GM23248 (cell line): ENCODE measurements at regions not wholly inside any gene's neighbourhood (a gene's known extent, or its start where the extent isn't known, plus 50 kb on each side); places are given as distances from the start of the nearest gene placed in this dataset.
"Not testable (repeated sequence)": the region's sequence is repeated elsewhere in the genome, so short reads cannot be mapped to it uniquely, and the experiment has no call there.

Experiments
- DNase-seq: peaks from one replicate; pipeline ENCODE4 v3.0.0-alpha.2; 2015
- H2AFZ ChIP-seq: fragments of 200-600 bp; sonication (generic); 2 replicates; pipeline ENCODE4 v1.6.1; 2016; ENCODE audit warnings: antibody characterized with exemption
- H3F3A ChIP-seq: fragments of 200-600 bp; sonication (generic); 2 replicates; pipeline ENCODE4 v1.6.1; 2016; ENCODE audit warnings: mild to moderate bottlenecking, antibody characterized with exemption, mixed run types; ENCODE audit not compliant: insufficient read depth
- H3K27ac ChIP-seq: fragments of 200-600 bp; sonication (generic); 2 replicates; pipeline ENCODE4 v1.5.1; 2016; ENCODE audit warnings: mild to moderate bottlenecking
- H3K27me3 ChIP-seq: fragments of 200-600 bp; sonication (generic); replicated peaks from 2 replicates; pipeline ENCODE4 v1.6.1; 2016; ENCODE audit warnings: mild to moderate bottlenecking; ENCODE audit not compliant: insufficient read depth
- H3K36me3 ChIP-seq: fragments of 200-600 bp; sonication (generic); 2 replicates; pipeline ENCODE4 v1.6.1; 2016; ENCODE audit warnings: low read depth, mild to moderate bottlenecking
- H3K4me1 ChIP-seq: fragments of 200-600 bp; sonication (generic); 2 replicates; pipeline ENCODE4 v1.6.1; 2016; ENCODE audit warnings: mild to moderate bottlenecking; ENCODE audit not compliant: insufficient read depth
- H3K4me2 ChIP-seq: fragments of 200-600 bp; sonication (generic); one replicate; pipeline ENCODE4 v1.6.1; 2016; ENCODE audit warnings: mild to moderate bottlenecking; ENCODE audit not compliant: unreplicated experiment
- H3K4me3 ChIP-seq: fragments of 200-600 bp; sonication (generic); 2 replicates; pipeline ENCODE4 v1.5.1; 2016; ENCODE audit warnings: mild to moderate bottlenecking
- H3K79me2 ChIP-seq: fragments of 200-600 bp; sonication (generic); 2 replicates; pipeline ENCODE4 v1.6.1; 2016; ENCODE audit warnings: mild to moderate bottlenecking; ENCODE audit not compliant: insufficient read depth
- H3K9ac ChIP-seq: fragments of 200-600 bp; sonication (generic); 2 replicates; pipeline ENCODE4 v1.6.1; 2016; ENCODE audit warnings: mild to moderate bottlenecking
- H3K9me2 ChIP-seq: fragments of 200-600 bp; sonication (generic); 2 replicates; pipeline ENCODE4 v1.6.1; 2016; ENCODE audit warnings: mixed run types, mild to moderate bottlenecking, moderate library complexity; ENCODE audit not compliant: insufficient read depth
- H3K9me3 ChIP-seq: fragments of 200-600 bp; sonication (generic); one replicate; pipeline ENCODE4 v1.6.1; 2017; ENCODE audit warnings: low read depth
- H4K20me1 ChIP-seq: fragments of 200-600 bp; sonication (generic); 2 replicates; pipeline ENCODE4 v1.6.0; 2016; ENCODE audit not compliant: insufficient read depth
- EZH2 ChIP-seq: fragments of 200-600 bp; sonication (generic); IDR thresholded peaks from 2 replicates; pipeline ENCODE4 v1.6.1; 2018; ENCODE audit warnings: antibody characterized with exemption, mild to moderate bottlenecking; ENCODE audit not compliant: insufficient read depth, poor library complexity, severe bottlenecking
- EZH2phosphoT487 ChIP-seq: fragments of 200-600 bp; sonication (generic); IDR thresholded peaks from 2 replicates; pipeline ENCODE4 v1.6.1; 2018; ENCODE audit warnings: antibody characterized with exemption, moderate library complexity, mild to moderate bottlenecking, low read depth; ENCODE audit not compliant: insufficient read depth
- WGBS, 2 experiments: methylation state at CpG; one replicate each; pipeline ENCODE4 v1.1.6; 2015 to 2017; ENCODE audit warnings: low lambda C conversion rate in 2 of 2, low coverage in 1 of 2; ENCODE audit errors: missing lambda C conversion rate in 2 of 2; 5-methylcytosine and 5-hydroxymethylcytosine counted together
- in situ Hi-C: fragments of 300-500 bp; cut with MboI; formaldehyde crosslinking; loops from 2 replicates; pipeline ENCODE4 v1.15.0; 2020

DNA sequence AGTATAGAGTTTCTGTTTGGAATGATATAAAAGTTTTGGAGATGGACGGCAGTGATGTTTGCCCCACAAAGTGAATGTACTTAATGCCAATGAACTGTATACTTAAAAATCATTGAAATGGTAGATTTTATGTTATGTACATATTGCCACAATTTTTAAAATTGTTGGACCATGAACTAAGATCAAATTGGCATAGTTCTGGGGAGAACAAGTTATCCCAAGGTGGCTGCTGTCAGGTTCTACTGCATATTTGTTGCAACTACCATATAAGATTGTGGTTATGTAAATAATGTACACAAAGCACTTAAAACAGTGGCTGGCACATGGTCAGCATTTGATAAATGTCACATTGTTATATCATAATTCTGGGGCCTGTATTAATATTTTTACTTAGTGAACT is 466.4 kb downstream of the SIPA1L2 start:
- H2AFZ ChIP-seq = no peak overlapping the region
- H3K9ac ChIP-seq = no peak overlapping the region
- no peak overlapping the region for H3K4me3 ChIP-seq
- in situ Hi-C loops = no loop called here
- H3K36me3 ChIP-seq = no peaks in the 10 kb centered on the region
- H3F3A ChIP-seq = no peaks in the 10 kb centered on the region
- no peak overlapping the region for H3K27ac ChIP-seq
- no peaks in the 10 kb centered on the region for H3K9me3 ChIP-seq
- H3K27me3 ChIP-seq = no peaks in the 10 kb centered on the region
- H3K4me1 ChIP-seq = no peaks in the 10 kb centered on the region
- no peaks in the 10 kb centered on the region for H3K9me2 ChIP-seq
- H3K4me2 ChIP-seq = no peak overlapping the region
- H3K79me2 ChIP-seq = no peaks in the 10 kb centered on the region
- WGBS, 2 experiments = 88 to 94% methylated on average over 1 of the region's 1 CpG
- no peak for DNase-seq
- H4K20me1 ChIP-seq = no peaks in the 10 kb centered on the region
- TF ChIP-seq EZH2 (no peak), EZH2phosphoT487 (no peak)

DNA sequence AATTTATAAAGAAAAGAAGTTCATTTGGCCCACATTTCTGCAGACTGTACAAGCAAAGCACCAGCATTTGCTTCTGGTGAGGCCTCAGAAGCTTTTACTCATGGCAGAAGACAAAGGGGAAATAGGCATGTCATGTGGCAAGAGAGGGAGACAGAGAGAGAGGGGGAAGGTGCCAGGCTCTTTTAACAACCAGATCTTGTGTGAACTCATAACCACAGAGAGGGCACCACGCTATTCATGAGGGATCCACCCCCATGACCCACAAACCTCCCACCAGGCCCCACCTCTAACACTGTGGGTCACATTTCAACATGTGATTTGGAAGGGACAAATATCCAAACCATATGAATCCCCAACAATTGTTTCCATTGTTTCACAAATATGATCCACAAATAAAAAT is 467.9 kb downstream of the SIPA1L2 start:
- Histone ChIP-seq H3K4me1 (no peaks in the 10 kb centered on the region), H3K4me3 (no peak overlapping the region), H3K4me2 (no peak overlapping the region), H4K20me1 (no peaks in the 10 kb centered on the region), H3F3A (no peaks in the 10 kb centered on the region), H3K79me2 (no peaks in the 10 kb centered on the region), H3K9ac (no peak overlapping the region), H3K36me3 (no peaks in the 10 kb centered on the region), H3K9me2 (no peaks in the 10 kb centered on the region), H3K9me3 (no peaks in the 10 kb centered on the region), H3K27me3 (no peaks in the 10 kb centered on the region), H2AFZ (no peak overlapping the region), H3K27ac (no peak overlapping the region)
- TF ChIP-seq EZH2 (no peak), EZH2phosphoT487 (no peak)
- in situ Hi-C loops = no loop called here
- DNase-seq = no peak
- 14 to 21% methylated on average over 1 of the region's 1 CpG for WGBS, 2 experiments

DNA sequence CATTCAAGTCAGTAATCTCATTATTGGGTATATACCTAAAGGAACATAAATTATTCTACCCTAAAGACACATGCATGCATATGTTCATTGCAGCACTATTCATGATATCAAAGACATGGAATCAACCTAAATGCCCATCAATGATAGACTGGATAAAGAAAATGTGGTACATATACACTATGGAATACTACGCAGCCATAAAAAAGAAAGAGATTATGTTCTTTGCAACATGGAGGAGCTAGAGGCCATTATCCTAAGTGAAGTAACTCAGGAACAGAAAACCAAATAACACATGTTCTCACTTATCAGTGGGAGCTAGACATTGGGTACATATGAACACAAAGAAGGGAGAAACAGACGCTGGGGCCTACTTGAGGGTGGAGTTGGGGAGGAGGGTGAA is 471.4 kb downstream of the SIPA1L2 start:
- H3F3A ChIP-seq, H3K27ac ChIP-seq, H3K9me3 ChIP-seq, H3K4me2 ChIP-seq, H3K9me2 ChIP-seq, H3K36me3 ChIP-seq, H3K4me3 ChIP-seq, H3K27me3 ChIP-seq, DNase-seq, H3K4me1 ChIP-seq, H3K9ac ChIP-seq, H2AFZ ChIP-seq, in situ Hi-C loops, H3K79me2 ChIP-seq, H4K20me1 ChIP-seq: not testable (repeated sequence)
- 58 to 72% methylated on average over 2 of the region's 2 CpGs for WGBS, 2 experiments

DNA sequence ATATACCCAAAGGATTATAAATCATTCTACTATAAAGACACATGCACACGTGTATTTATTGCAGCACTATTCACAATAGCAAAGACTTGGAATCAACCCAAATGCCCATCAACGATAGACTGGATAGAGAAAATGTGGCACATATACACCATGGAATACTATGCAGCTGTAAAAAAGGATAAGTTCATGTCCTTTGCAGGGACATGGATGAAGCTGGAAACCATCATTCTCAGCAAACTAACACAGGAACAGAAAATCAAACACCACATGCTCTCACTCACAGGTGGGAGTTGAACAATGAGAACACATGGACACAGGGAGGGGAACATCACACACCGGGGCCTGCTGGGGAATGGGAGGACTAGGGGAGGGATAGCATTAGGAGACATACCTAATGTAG is 473.9 kb downstream of the SIPA1L2 start:
- H3K27me3 ChIP-seq, H3K9me3 ChIP-seq, H3K79me2 ChIP-seq, in situ Hi-C loops, H3K36me3 ChIP-seq, H3K4me2 ChIP-seq, H3K9ac ChIP-seq, DNase-seq, H2AFZ ChIP-seq, H4K20me1 ChIP-seq, H3K27ac ChIP-seq, H3K4me3 ChIP-seq, H3F3A ChIP-seq, H3K9me2 ChIP-seq, H3K4me1 ChIP-seq: not testable (repeated sequence)
- 57 to 68% methylated on average over 3 of the region's 3 CpGs for WGBS, 2 experiments

DNA sequence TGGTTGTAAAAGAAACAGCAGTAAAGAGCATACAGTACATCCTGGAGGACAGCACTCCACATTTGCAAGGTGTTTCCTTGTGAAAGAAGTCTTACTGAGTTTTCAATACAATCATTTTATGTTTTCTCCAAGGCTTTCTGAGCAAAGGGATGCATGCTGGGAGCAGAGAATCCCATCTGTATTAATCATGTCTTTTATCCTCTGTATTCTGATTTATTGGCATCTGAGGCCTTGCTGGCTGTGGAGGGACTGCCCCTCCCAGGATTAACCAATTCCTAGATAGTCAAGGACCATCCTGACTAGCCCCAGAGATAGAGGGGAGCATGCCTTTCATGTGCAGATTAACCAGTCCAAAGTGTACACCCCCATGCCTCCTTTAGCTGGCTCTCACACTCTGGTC is 476.3 kb downstream of the SIPA1L2 start:
- no peaks in the 10 kb centered on the region for H3K9me3 ChIP-seq
- H3K79me2 ChIP-seq = no peaks in the 10 kb centered on the region
- H3K9me2 ChIP-seq = no peaks in the 10 kb centered on the region
- H3K4me2 ChIP-seq = no peak overlapping the region
- DNase-seq = no peak
- no peak overlapping the region for H2AFZ ChIP-seq
- H3K4me3 ChIP-seq = no peak overlapping the region
- no peak overlapping the region for H3K9ac ChIP-seq
- in situ Hi-C loops = no loop called here
- no peaks in the 10 kb centered on the region for H3K36me3 ChIP-seq
- H4K20me1 ChIP-seq = no peaks in the 10 kb centered on the region
- H3K27me3 ChIP-seq = no peaks in the 10 kb centered on the region
- no peak overlapping the region for H3K27ac ChIP-seq
- H3F3A ChIP-seq = 0 out of 2 replicates have a peak, but pooled peaks cover 6% of the 10 kb centered on the region
- peaks cover 12% of the 10 kb centered on the region for H3K4me1 ChIP-seq
- TF ChIP-seq EZH2phosphoT487 (no peak), EZH2 (no peak)
